DOHH2 (cell line): ENCODE measurements at regions not wholly inside any gene's neighbourhood (a gene's known extent, or its start where the extent isn't known, plus 50 kb on each side); places are given as distances from the start of the nearest gene placed in this dataset.

Experiments
- EZH2phosphoT487 ChIP-seq: fragments of 200-600 bp; sonication (generic); IDR thresholded peaks from 2 replicates; pipeline ENCODE4 v1.6.1; 2017; ENCODE audit warnings: borderline replicate concordance, mild to moderate bottlenecking, antibody characterized with exemption, low read length, moderate library complexity, mixed read lengths
- TF ChIP-seq, protein P1 (sequence below): fragments of 200-600 bp; sonication (generic); IDR thresholded peaks from one replicate; pipeline ENCODE4 v1.5.1; 2014; ENCODE audit warnings: antibody characterized with exemption, mild to moderate bottlenecking, low read depth, low read length; ENCODE audit not compliant: poor library complexity, severe bottlenecking

- TF ChIP-seq, protein P1, sequence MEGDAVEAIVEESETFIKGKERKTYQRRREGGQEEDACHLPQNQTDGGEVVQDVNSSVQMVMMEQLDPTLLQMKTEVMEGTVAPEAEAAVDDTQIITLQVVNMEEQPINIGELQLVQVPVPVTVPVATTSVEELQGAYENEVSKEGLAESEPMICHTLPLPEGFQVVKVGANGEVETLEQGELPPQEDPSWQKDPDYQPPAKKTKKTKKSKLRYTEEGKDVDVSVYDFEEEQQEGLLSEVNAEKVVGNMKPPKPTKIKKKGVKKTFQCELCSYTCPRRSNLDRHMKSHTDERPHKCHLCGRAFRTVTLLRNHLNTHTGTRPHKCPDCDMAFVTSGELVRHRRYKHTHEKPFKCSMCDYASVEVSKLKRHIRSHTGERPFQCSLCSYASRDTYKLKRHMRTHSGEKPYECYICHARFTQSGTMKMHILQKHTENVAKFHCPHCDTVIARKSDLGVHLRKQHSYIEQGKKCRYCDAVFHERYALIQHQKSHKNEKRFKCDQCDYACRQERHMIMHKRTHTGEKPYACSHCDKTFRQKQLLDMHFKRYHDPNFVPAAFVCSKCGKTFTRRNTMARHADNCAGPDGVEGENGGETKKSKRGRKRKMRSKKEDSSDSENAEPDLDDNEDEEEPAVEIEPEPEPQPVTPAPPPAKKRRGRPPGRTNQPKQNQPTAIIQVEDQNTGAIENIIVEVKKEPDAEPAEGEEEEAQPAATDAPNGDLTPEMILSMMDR, result no peak
- TF ChIP-seq EZH2phosphoT487, result no peak
These were observed 1236.8 kb upstream of the SPRY2 start for GRCh38 chr13:81577601-81578195.
